ENCODE measurements at regions not wholly inside any gene's neighbourhood (a gene's known extent, or its start where the extent isn't known, plus 50 kb on each side); places are given as distances from the start of the nearest gene placed in this dataset.

DNA sequence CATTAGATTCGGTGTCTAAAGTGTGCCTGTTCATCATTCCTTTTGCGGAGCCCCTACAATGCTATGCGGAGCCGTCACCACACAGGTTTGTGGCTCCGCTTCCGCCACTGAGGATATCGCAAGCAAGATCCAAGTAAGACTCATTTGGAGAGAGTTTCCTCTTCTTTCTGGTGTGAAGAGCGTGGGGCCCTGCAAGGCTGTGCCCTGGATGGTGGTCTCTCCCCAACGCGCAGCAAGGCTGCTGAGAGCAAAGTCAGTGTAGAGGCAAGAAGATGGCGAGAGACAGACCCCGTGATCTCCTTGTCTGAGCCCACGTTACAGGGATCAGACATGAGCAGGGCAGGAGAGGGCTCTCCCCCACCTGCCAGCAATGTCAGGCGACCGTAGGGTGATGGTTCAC is 96.3 kb upstream of the AFDN start:
- TF ChIP-seq, protein P1, sequence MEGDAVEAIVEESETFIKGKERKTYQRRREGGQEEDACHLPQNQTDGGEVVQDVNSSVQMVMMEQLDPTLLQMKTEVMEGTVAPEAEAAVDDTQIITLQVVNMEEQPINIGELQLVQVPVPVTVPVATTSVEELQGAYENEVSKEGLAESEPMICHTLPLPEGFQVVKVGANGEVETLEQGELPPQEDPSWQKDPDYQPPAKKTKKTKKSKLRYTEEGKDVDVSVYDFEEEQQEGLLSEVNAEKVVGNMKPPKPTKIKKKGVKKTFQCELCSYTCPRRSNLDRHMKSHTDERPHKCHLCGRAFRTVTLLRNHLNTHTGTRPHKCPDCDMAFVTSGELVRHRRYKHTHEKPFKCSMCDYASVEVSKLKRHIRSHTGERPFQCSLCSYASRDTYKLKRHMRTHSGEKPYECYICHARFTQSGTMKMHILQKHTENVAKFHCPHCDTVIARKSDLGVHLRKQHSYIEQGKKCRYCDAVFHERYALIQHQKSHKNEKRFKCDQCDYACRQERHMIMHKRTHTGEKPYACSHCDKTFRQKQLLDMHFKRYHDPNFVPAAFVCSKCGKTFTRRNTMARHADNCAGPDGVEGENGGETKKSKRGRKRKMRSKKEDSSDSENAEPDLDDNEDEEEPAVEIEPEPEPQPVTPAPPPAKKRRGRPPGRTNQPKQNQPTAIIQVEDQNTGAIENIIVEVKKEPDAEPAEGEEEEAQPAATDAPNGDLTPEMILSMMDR (IDR thresholded peaks at IDR 0.05; ENCODE audit: unreplicated experiment), result no peak
- BruUV-seq (replicated peaks), result no TSS peak
- CTCF ChIA-PET, result no interaction called here
- no peak for DNase-seq
- Mint-ChIP-seq H3K36me3 (ENCODE audit: insufficient read depth, unreplicated experiment) (peaks cover under 1% of the 10 kb centered on the region), H3K9me3 (ENCODE audit: low read depth, unreplicated experiment) (peaks cover 3% of the 10 kb centered on the region), H3K27ac (ENCODE audit: unreplicated experiment) (no peak overlapping the region), H3K4me3 (ENCODE audit: low read depth, unreplicated experiment) (no peak overlapping the region), H3K4me1 (ENCODE audit: low read depth, unreplicated experiment) (peaks cover 11% of the 10 kb centered on the region), H3K27me3 (ENCODE audit: unreplicated experiment) (peaks cover 40% of the 10 kb centered on the region)
- intact Hi-C loops (cut with micrococcal nuclease; ENCODE audit: unreplicated experiment), result no loop called here

DNA sequence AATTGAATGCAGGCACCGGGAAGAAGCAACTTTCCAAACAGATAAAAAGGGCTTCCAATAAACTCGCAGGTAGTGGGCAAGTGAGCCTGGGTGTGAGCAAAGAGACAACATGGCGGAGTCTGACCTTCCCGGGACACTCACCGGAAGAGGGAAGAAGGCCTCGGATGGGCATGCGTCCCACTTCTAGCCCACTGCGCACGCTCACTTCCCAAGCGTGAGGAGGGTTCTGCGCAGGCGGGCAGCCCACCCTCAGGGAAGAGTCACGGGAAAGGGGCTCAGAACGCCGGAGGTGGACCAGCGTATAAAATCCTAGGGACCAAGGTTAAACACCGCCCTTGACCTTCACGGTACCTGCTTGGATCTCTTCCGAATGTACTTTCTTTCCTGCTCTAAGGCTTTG is 95.5 kb upstream of the AFDN start:
- CTCF ChIA-PET, result no interaction called here
- no TSS peak for BruUV-seq (replicated peaks)
- H3K4me1 Mint-ChIP-seq (ENCODE audit: low read depth, unreplicated experiment), result peaks cover 18% of the 10 kb centered on the region
- intact Hi-C loops (cut with micrococcal nuclease; ENCODE audit: unreplicated experiment), result no loop called here
- TF ChIP-seq, protein P1 (IDR thresholded peaks at IDR 0.05; ENCODE audit: unreplicated experiment), result no peak
- no peak overlapping the region for H3K4me3 Mint-ChIP-seq (ENCODE audit: low read depth, unreplicated experiment)
- DNase-seq, result no peak
- H3K9me3 Mint-ChIP-seq (ENCODE audit: low read depth, unreplicated experiment), result peaks cover 3% of the 10 kb centered on the region
- H3K27me3 Mint-ChIP-seq (ENCODE audit: unreplicated experiment), result peaks cover 48% of the 10 kb centered on the region
- no peak overlapping the region for H3K27ac Mint-ChIP-seq (ENCODE audit: unreplicated experiment)
- H3K36me3 Mint-ChIP-seq (ENCODE audit: insufficient read depth, unreplicated experiment), result peaks cover 5% of the 10 kb centered on the region

DNA sequence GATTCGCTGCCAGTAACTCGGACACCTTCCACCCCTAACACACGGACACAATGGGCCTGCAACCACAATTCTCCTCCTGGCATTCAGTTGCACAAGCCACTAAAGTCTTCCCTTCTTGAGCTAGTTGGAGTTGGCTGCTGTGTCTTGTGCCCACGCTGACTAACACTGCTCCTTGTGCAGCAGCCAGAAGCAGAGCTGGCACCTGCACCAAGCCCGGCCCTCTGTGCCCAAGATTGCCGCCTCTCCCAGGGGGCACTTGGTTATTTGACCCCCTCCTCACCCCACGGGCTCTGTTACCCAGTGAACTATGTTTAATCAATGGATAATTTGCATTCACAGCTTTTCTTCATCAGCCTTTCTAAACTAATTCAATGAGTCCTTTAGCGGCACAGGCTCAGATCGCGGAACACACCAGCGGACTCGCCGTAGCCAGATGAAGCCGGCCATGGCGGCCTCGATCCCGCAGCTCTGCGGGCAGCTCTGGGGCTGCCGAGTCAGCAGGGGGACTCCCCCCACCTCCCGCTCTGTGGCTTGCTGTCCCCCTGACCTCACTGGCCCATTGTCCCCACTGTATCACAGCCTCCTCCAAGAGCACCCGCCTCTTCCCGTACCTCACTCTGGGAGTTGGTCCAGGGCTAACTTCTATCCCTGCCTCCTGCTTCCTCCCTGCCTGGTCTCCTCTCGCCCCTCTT is 94.8 kb upstream of the AFDN start:
- DNase-seq, result no peak
- CTCF ChIA-PET, result no interaction called here
- peaks cover 18% of the 10 kb centered on the region for H3K4me1 Mint-ChIP-seq (ENCODE audit: low read depth, unreplicated experiment)
- TF ChIP-seq, protein P1 (IDR thresholded peaks at IDR 0.05; ENCODE audit: unreplicated experiment), result no peak
- no peak overlapping the region for H3K4me3 Mint-ChIP-seq (ENCODE audit: low read depth, unreplicated experiment)
- H3K36me3 Mint-ChIP-seq (ENCODE audit: insufficient read depth, unreplicated experiment), result peaks cover 5% of the 10 kb centered on the region
- H3K27me3 Mint-ChIP-seq (ENCODE audit: unreplicated experiment), result peaks cover 49% of the 10 kb centered on the region
- BruUV-seq (replicated peaks), result no TSS peak
- H3K9me3 Mint-ChIP-seq (ENCODE audit: low read depth, unreplicated experiment), result peaks cover 3% of the 10 kb centered on the region
- no peak overlapping the region for H3K27ac Mint-ChIP-seq (ENCODE audit: unreplicated experiment)
- intact Hi-C loops (cut with micrococcal nuclease; ENCODE audit: unreplicated experiment), result no loop called here

DNA sequence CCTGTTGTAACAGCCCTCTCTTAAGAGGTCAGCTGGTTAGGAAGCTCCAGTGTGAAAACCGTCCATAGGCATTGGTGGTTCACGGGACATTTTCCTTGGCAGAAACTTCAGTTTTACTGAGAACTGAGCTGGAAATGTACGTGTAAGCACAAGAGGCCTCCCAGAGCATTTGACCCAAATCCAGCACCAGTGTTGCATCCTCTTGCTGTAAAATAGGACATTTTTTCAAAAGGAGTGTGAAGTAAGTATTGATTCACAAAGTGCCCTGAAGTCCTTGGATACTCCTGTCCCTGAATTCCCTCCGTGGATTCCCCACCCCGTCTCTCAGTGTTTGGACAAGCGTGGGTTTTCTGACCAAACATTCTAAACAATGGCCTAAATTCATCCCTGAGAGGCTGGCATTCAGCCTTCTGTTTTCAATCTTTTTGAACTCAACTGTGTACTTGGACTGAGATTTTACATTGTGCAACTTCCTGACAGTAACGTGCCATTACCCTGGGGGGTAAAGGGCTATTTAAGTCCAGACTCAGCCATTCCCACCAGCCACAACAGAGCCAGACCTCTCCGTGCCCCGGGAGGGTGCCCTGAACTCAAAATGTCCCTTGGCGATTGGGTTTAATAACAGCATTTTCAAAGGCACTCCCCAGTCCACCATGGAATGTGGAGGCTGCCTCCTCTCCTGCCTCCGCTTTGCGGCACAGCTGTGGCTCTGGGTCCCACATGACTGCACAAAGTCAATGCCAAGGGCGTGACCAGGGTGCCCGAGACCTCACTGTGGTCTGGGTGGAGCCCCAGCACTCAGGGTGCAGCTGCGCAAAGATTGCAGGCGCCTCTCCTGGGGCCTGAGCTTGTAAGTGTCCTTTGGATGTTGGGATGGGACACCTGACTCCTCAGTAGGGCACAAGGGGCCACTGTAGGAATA is 92.7 kb upstream of the AFDN start:
- CTCF ChIA-PET, result no interaction called here
- Mint-ChIP-seq H3K27me3 (ENCODE audit: unreplicated experiment) (peaks cover 49% of the 10 kb centered on the region), H3K9me3 (ENCODE audit: low read depth, unreplicated experiment) (peaks cover 3% of the 10 kb centered on the region), H3K27ac (ENCODE audit: unreplicated experiment) (no peak overlapping the region), H3K36me3 (ENCODE audit: insufficient read depth, unreplicated experiment) (peaks cover 5% of the 10 kb centered on the region), H3K4me1 (ENCODE audit: low read depth, unreplicated experiment) (peaks cover 18% of the 10 kb centered on the region), H3K4me3 (ENCODE audit: low read depth, unreplicated experiment) (no peak overlapping the region)
- TF ChIP-seq, protein P1 (IDR thresholded peaks at IDR 0.05; ENCODE audit: unreplicated experiment), result no peak
- no peak for DNase-seq
- no TSS peak for BruUV-seq (replicated peaks)
- intact Hi-C loops (cut with micrococcal nuclease; ENCODE audit: unreplicated experiment), result no loop called here
